ENCODE measurements at regions not wholly inside any gene's neighbourhood (a gene's known extent, or its start where the extent isn't known, plus 50 kb on each side); places are given as distances from the start of the nearest gene placed in this dataset.

GRCh38 chr16:61471023-61471422 is 565.2 kb downstream of the CDH8 start:
- Histone ChIP-seq H3K27ac (no peak overlapping the region), H3K4me1 (no peaks in the 10 kb centered on the region), H3K4me3 (no peak overlapping the region), H3K36me3 (no peaks in the 10 kb centered on the region), H3K9me3 (peaks cover 0 to 3% (median 0%) of the 10 kb centered on the region in 4 donors), H3K27me3 (no peaks in the 10 kb centered on the region)
- no peak for DNase-seq
- 79 to 81% methylated on average over 2 of the region's 2 CpGs for WGBS, 2 donors
- TF ChIP-seq, protein P1, sequence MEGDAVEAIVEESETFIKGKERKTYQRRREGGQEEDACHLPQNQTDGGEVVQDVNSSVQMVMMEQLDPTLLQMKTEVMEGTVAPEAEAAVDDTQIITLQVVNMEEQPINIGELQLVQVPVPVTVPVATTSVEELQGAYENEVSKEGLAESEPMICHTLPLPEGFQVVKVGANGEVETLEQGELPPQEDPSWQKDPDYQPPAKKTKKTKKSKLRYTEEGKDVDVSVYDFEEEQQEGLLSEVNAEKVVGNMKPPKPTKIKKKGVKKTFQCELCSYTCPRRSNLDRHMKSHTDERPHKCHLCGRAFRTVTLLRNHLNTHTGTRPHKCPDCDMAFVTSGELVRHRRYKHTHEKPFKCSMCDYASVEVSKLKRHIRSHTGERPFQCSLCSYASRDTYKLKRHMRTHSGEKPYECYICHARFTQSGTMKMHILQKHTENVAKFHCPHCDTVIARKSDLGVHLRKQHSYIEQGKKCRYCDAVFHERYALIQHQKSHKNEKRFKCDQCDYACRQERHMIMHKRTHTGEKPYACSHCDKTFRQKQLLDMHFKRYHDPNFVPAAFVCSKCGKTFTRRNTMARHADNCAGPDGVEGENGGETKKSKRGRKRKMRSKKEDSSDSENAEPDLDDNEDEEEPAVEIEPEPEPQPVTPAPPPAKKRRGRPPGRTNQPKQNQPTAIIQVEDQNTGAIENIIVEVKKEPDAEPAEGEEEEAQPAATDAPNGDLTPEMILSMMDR (IDR thresholded peaks at IDR 0.05), result no peak
- TF ChIP-seq POLR2A (IDR thresholded peaks at IDR 0.05), result no peak
- TF ChIP-seq EP300 (IDR thresholded peaks at IDR 0.05), result no peak
- no peak for TF ChIP-seq POLR2AphosphoS5 (IDR thresholded peaks at IDR 0.05)
- intact Hi-C loops (cut with DNase I), result no loop called here

- H3K27ac ChIP-seq, result no peak overlapping the region
- no peak for TF ChIP-seq EP300 (IDR thresholded peaks at IDR 0.05)
- no peak for TF ChIP-seq POLR2AphosphoS5 (IDR thresholded peaks at IDR 0.05)
- no peak for TF ChIP-seq POLR2A (IDR thresholded peaks at IDR 0.05)
- TF ChIP-seq, protein P1 (IDR thresholded peaks at IDR 0.05), result no peak
- H3K4me1 ChIP-seq, result no peaks in the 10 kb centered on the region
- DNase-seq, result no peak
- no peaks in the 10 kb centered on the region for H3K27me3 ChIP-seq
- H3K4me3 ChIP-seq, result no peak overlapping the region
- no peaks in the 10 kb centered on the region for H3K9me3 ChIP-seq
- intact Hi-C loops (cut with DNase I), result no loop called here
- no peaks in the 10 kb centered on the region for H3K36me3 ChIP-seq
- WGBS, 2 donors, result 73 to 88% methylated on average over 3 of the region's 3 CpGs
These were observed 571.0 kb downstream of the CDH8 start for GRCh38 chr16:61465285-61465684.

DNA sequence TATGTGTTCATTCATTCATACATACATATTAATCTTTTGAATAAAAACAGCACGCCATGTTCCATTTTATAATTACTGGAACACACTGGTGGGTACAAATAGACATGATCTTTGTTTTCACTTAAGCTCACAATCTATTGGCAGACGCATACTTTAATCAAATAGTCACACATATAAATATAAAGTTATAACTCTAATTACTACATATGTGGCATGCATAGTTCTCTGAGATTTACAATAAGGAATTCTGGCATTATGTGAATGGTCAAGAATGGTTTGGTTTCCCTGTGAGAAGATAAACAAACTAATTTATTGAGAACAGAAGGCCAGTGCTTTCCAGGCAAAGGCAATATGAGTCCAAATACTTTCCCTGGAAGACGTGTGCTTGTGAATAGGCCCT is 576.2 kb downstream of the CDH8 start:
- H3K36me3 ChIP-seq, result no peaks in the 10 kb centered on the region
- intact Hi-C loops (cut with DNase I), result no loop called here
- no peak overlapping the region for H3K4me3 ChIP-seq
- 72 to 74% methylated on average over 3 of the region's 3 CpGs for WGBS, 2 donors
- TF ChIP-seq, protein P1 (IDR thresholded peaks at IDR 0.05), result no peak
- no peak for TF ChIP-seq POLR2AphosphoS5 (IDR thresholded peaks at IDR 0.05)
- no peaks in the 10 kb centered on the region for H3K27me3 ChIP-seq
- H3K4me1 ChIP-seq, result no peaks in the 10 kb centered on the region
- DNase-seq, result no peak
- H3K27ac ChIP-seq, result no peak overlapping the region
- H3K9me3 ChIP-seq, result peaks cover 0 to 2% (median 0%) of the 10 kb centered on the region in 4 donors

- Histone ChIP-seq H3K4me3 (no peak overlapping the region), H3K27me3 (no peaks in the 10 kb centered on the region), H3K36me3 (no peaks in the 10 kb centered on the region), H3K27ac (no peak overlapping the region), H3K9me3 (no peaks in the 10 kb centered on the region), H3K4me1 (no peaks in the 10 kb centered on the region)
- intact Hi-C loops (cut with DNase I), result no loop called here
- TF ChIP-seq, protein P1 (IDR thresholded peaks at IDR 0.05), result no peak
- TF ChIP-seq POLR2AphosphoS5 (IDR thresholded peaks at IDR 0.05), result no peak
- no peak for TF ChIP-seq EP300 (IDR thresholded peaks at IDR 0.05)
- no peak for TF ChIP-seq POLR2A (IDR thresholded peaks at IDR 0.05)
- 65 to 66% methylated on average over 2 of the region's 2 CpGs for WGBS, 2 donors
- DNase-seq, result no peak
These were observed 600.9 kb downstream of the CDH8 start for GRCh38 chr16:61435346-61435745.

DNA sequence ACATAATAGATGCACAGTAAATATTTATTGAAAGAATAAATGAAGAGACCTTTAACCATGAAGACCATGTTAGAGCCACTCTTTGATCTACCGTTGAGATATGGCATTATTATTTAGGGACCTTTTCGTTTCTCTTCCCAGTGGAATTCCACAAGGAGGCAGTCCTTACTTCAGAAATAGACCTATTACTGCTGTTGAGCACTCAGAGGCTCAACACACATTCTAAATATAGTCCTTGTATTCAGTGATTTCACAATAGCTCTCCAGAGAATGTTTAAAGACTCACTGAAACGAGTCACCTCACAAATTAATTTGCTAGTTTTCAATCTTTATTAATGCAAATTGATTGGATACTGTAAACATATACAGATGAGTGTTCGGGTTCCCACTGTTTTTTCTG is 603.8 kb downstream of the CDH8 start:
- DNase-seq, result no peak
- TF ChIP-seq EP300 (IDR thresholded peaks at IDR 0.05) (no peak), POLR2AphosphoS5 (IDR thresholded peaks at IDR 0.05) (no peak), POLR2A (IDR thresholded peaks at IDR 0.05) (no peak)
- TF ChIP-seq, protein P1 (IDR thresholded peaks at IDR 0.05), result no peak
- no peaks in the 10 kb centered on the region for H3K36me3 ChIP-seq
- H3K4me1 ChIP-seq, result no peaks in the 10 kb centered on the region
- H3K9me3 ChIP-seq, result no peaks in the 10 kb centered on the region
- intact Hi-C loops (cut with DNase I), result no loop called here
- no peaks in the 10 kb centered on the region for H3K27me3 ChIP-seq
- WGBS, 2 donors, result 35 to 58% methylated on average over 4 of the region's 4 CpGs
- H3K4me3 ChIP-seq, result no peak overlapping the region
- H3K27ac ChIP-seq, result no peak overlapping the region
